Neural crest cell (in vitro differentiated cells): ENCODE measurements at regions not wholly inside any gene's neighbourhood (a gene's known extent, or its start where the extent isn't known, plus 50 kb on each side); places are given as distances from the start of the nearest gene placed in this dataset.

ENCODE experiments used
- DNase-seq: peaks from one replicate; pipeline ENCODE4 v3.0.0; 2021; ENCODE audit warnings: low read depth, mixed read lengths, low spot score
- H3K27ac Mint-ChIP-seq: one replicate; pipeline ENCODE4 v1.8.0; 2021; ENCODE audit warnings: mild to moderate bottlenecking, mixed read lengths; ENCODE audit not compliant: unreplicated experiment
- H3K27me3 Mint-ChIP-seq: 2 replicates; pipeline ENCODE4 v1.8.0; 2021; ENCODE audit warnings: low read depth, mild to moderate bottlenecking, mixed read lengths
- H3K36me3 Mint-ChIP-seq: 2 replicates; pipeline ENCODE4 v1.8.0; 2021; ENCODE audit warnings: low read depth, mild to moderate bottlenecking, mixed read lengths
- H3K4me1 Mint-ChIP-seq: 2 replicates; pipeline ENCODE4 v1.8.0; 2021; ENCODE audit warnings: mixed read lengths
- H3K4me3 Mint-ChIP-seq: one replicate; pipeline ENCODE4 v1.8.0; 2021; ENCODE audit warnings: mild to moderate bottlenecking, mixed read lengths
- H3K9me3 Mint-ChIP-seq: 2 replicates; pipeline ENCODE4 v1.8.0; 2021; ENCODE audit warnings: mixed read lengths
- CTCF ChIP-seq: fragments of 200-600 bp; sonication (generic); conservative IDR thresholded peaks from 2 replicates; pipeline ENCODE4 v1.5.0; 2021; ENCODE audit warnings: antibody characterized with exemption, mild to moderate bottlenecking

- H3K4me1 Mint-ChIP-seq, result no peaks in the 10 kb centered on the region
- peaks cover 5% of the 10 kb centered on the region for H3K9me3 Mint-ChIP-seq
- TF ChIP-seq CTCF, result no peak
- no peak overlapping the region for H3K27ac Mint-ChIP-seq
- no peaks in the 10 kb centered on the region for H3K36me3 Mint-ChIP-seq
- DNase-seq, result no peak
- no peak overlapping the region for H3K4me3 Mint-ChIP-seq
- H3K27me3 Mint-ChIP-seq, result no peaks in the 10 kb centered on the region
Measured at GRCh38 chr13:63979951-63980350, 2564.3 kb upstream of the PCDH20 start.

- Mint-ChIP-seq H3K36me3 (no peaks in the 10 kb centered on the region), H3K9me3 (peaks cover 5% of the 10 kb centered on the region)
Measured at GRCh38 chr13:63972328-63972727, 2556.7 kb upstream of the PCDH20 start.

GRCh38 chr13:63954683-63955082 is 2539.0 kb upstream of the PCDH20 start:
- DNase-seq, result no peak
- Mint-ChIP-seq H3K27me3 (no peaks in the 10 kb centered on the region), H3K4me3 (no peak overlapping the region), H3K27ac (no peak overlapping the region), H3K4me1 (no peaks in the 10 kb centered on the region), H3K9me3 (peaks cover 4% of the 10 kb centered on the region), H3K36me3 (peaks cover 6% of the 10 kb centered on the region)
- no peak for TF ChIP-seq CTCF

More at GRCh38 chr13:63972328-63972727, 2556.7 kb upstream of the PCDH20 start:
- Mint-ChIP-seq H3K4me3 (no peak overlapping the region), H3K27ac (no peak overlapping the region), H3K27me3 (no peaks in the 10 kb centered on the region), H3K4me1 (no peaks in the 10 kb centered on the region)
- TF ChIP-seq CTCF, result no peak
- no peak for DNase-seq

GRCh38 chr13:63948045-63948444 is 2532.4 kb upstream of the PCDH20 start:
- TF ChIP-seq CTCF, result no peak
- Mint-ChIP-seq H3K4me3 (no peak overlapping the region), H3K27me3 (no peaks in the 10 kb centered on the region), H3K9me3 (no peaks in the 10 kb centered on the region), H3K4me1 (peaks cover 8% of the 10 kb centered on the region), H3K36me3 (peaks cover 3% of the 10 kb centered on the region), H3K27ac (no peak overlapping the region)
- DNase-seq, result no peak

- Mint-ChIP-seq H3K4me1 (peaks cover 17% of the 10 kb centered on the region), H3K4me3 (no peak overlapping the region), H3K9me3 (no peaks in the 10 kb centered on the region), H3K27ac (no peak overlapping the region), H3K27me3 (no peaks in the 10 kb centered on the region), H3K36me3 (no peaks in the 10 kb centered on the region)
- TF ChIP-seq CTCF, result no peak
- no peak for DNase-seq
Measured at GRCh38 chr13:63944911-63945310, 2529.3 kb upstream of the PCDH20 start.

GRCh38 chr13:63942372-63942771 is 2526.7 kb upstream of the PCDH20 start:
- no peaks in the 10 kb centered on the region for H3K27me3 Mint-ChIP-seq
- H3K27ac Mint-ChIP-seq, result peak overlapping the region; percentile 63
- H3K9me3 Mint-ChIP-seq, result peaks cover 3% of the 10 kb centered on the region
- peaks cover 17% of the 10 kb centered on the region for H3K4me1 Mint-ChIP-seq
- no peak for DNase-seq
- TF ChIP-seq CTCF, result no peak
- H3K4me3 Mint-ChIP-seq, result no peak overlapping the region
- H3K36me3 Mint-ChIP-seq, result no peaks in the 10 kb centered on the region
